ENCODE measurements at regions not wholly inside any gene's neighbourhood (a gene's known extent, or its start where the extent isn't known, plus 50 kb on each side); places are given as distances from the start of the nearest gene placed in this dataset.
"Not testable (repeated sequence)": the region's sequence is repeated elsewhere in the genome, so short reads cannot be mapped to it uniquely, and the experiment has no call there.

- no peak for DNase-seq (ENCODE audit: low read depth)
These were observed 115.3 kb downstream of the NPIPB5 start for GRCh38 chr16:22625967-22626366.

- DNase-seq (ENCODE audit: low read depth): no peak
These were observed 116.4 kb downstream of the NPIPB5 start for GRCh38 chr16:22627043-22627442.

- DNase-seq (ENCODE audit: low read depth): no peak
These were observed 118.3 kb downstream of the NPIPB5 start for GRCh38 chr16:22628994-22629393.

- no peak for DNase-seq (ENCODE audit: low read depth)
These were observed 119.6 kb downstream of the NPIPB5 start for GRCh38 chr16:22630242-22630641.

- no peak for DNase-seq (ENCODE audit: low read depth)
These were observed 120.6 kb downstream of the NPIPB5 start for GRCh38 chr16:22631264-22631663.

GRCh38 chr16:22632606-22633005 is 121.9 kb downstream of the NPIPB5 start:
- DNase-seq (ENCODE audit: low read depth): no peak

- no peak for DNase-seq (ENCODE audit: low read depth)
These were observed 122.6 kb downstream of the NPIPB5 start for GRCh38 chr16:22633280-22633679.

GRCh38 chr16:22633799-22634198 is 123.1 kb downstream of the NPIPB5 start:
- no peak for DNase-seq (ENCODE audit: low read depth)

- no peak for DNase-seq (ENCODE audit: low read depth)
These were observed 124.3 kb downstream of the NPIPB5 start for GRCh38 chr16:22634954-22635353.

- DNase-seq (ENCODE audit: low read depth): no peak
These were observed 124.7 kb downstream of the NPIPB5 start for GRCh38 chr16:22635357-22635761.

- DNase-seq (ENCODE audit: low read depth): no peak
These were observed 125.1 kb downstream of the NPIPB5 start for GRCh38 chr16:22635801-22636200.

- DNase-seq (ENCODE audit: low read depth): peak; percentile 76
These were observed 127.9 kb downstream of the NPIPB5 start for GRCh38 chr16:22638393-22639206.

- peak; percentile 12 for DNase-seq (ENCODE audit: low read depth)
These were observed 130.5 kb downstream of the NPIPB5 start for GRCh38 chr16:22641131-22641628.

GRCh38 chr16:22642416-22643088 is 131.9 kb downstream of the NPIPB5 start:
- DNase-seq (ENCODE audit: low read depth): no peak

- not testable (repeated sequence) for DNase-seq (ENCODE audit: low read depth)
These were observed 132.5 kb downstream of the NPIPB5 start for GRCh38 chr16:22643203-22643602.

GRCh38 chr16:22643886-22644285 is 133.2 kb downstream of the NPIPB5 start:
- no peak for DNase-seq (ENCODE audit: low read depth)

- DNase-seq (ENCODE audit: low read depth): no peak
These were observed 135.2 kb downstream of the NPIPB5 start for GRCh38 chr16:22645868-22646267.

GRCh38 chr16:22646948-22647556 is 136.4 kb downstream of the NPIPB5 start:
- no peak for DNase-seq (ENCODE audit: low read depth)

- no peak for DNase-seq (ENCODE audit: low read depth)
These were observed 137.4 kb downstream of the NPIPB5 start for GRCh38 chr16:22648141-22648540.

GRCh38 chr16:22648941-22649340 is 138.2 kb downstream of the NPIPB5 start:
- no peak for DNase-seq (ENCODE audit: low read depth)

- not testable (repeated sequence) for DNase-seq (ENCODE audit: low read depth)
These were observed 140.6 kb downstream of the NPIPB5 start for GRCh38 chr16:22651111-22651817.

GRCh38 chr16:22652463-22652845 is 141.8 kb downstream of the NPIPB5 start:
- DNase-seq (ENCODE audit: low read depth): no peak

Measured in GM04504 (cell line).